Keratinocyte (primary cell): ENCODE measurements at regions not wholly inside any gene's neighbourhood (a gene's known extent, or its start where the extent isn't known, plus 50 kb on each side); places are given as distances from the start of the nearest gene placed in this dataset.

Source experiments
- EZH2 ChIP-seq: IDR thresholded peaks from one replicate; pipeline ENCODE4 v1.6.1; 2012; ENCODE audit warnings: inconsistent platforms, mild to moderate bottlenecking, low read length, moderate library complexity
- TF ChIP-seq, protein P1 (sequence below), 3 experiments: IDR thresholded peaks in 1 of 3; conservative IDR thresholded peaks in 1 of 3; optimal IDR thresholded peaks in 1 of 3; 2 replicates in 2 of 3; 3 replicates in 1 of 3; pipeline versions ENCODE3 to v1.5.1; 2011; ENCODE audit warnings: low read length in 3 of 3, mild to moderate bottlenecking in 3 of 3, moderate library complexity in 2 of 3, control low read depth in 1 of 3, inconsistent platforms in 1 of 3; ENCODE audit not compliant: insufficient read depth in 2 of 3; ENCODE audit errors: extremely low read depth in 1 of 3

- TF ChIP-seq, protein P1, sequence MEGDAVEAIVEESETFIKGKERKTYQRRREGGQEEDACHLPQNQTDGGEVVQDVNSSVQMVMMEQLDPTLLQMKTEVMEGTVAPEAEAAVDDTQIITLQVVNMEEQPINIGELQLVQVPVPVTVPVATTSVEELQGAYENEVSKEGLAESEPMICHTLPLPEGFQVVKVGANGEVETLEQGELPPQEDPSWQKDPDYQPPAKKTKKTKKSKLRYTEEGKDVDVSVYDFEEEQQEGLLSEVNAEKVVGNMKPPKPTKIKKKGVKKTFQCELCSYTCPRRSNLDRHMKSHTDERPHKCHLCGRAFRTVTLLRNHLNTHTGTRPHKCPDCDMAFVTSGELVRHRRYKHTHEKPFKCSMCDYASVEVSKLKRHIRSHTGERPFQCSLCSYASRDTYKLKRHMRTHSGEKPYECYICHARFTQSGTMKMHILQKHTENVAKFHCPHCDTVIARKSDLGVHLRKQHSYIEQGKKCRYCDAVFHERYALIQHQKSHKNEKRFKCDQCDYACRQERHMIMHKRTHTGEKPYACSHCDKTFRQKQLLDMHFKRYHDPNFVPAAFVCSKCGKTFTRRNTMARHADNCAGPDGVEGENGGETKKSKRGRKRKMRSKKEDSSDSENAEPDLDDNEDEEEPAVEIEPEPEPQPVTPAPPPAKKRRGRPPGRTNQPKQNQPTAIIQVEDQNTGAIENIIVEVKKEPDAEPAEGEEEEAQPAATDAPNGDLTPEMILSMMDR (optimal IDR thresholded peaks at IDR 0.05 in 1 of 3, IDR thresholded peaks at IDR 0.05 in 1 of 3, conservative IDR thresholded peaks at IDR 0.05 in 1 of 3; ENCODE audit: extremely low read depth in 1 of 3, insufficient read depth in 2 of 3, low read length in 3 of 3) = no peak
- no peak for TF ChIP-seq EZH2
These were observed 156.3 kb downstream of the CYSLTR2 start for GRCh38 chr13:48810013-48810412.
